ENCODE measurements at regions not wholly inside any gene's neighbourhood (a gene's known extent, or its start where the extent isn't known, plus 50 kb on each side); places are given as distances from the start of the nearest gene placed in this dataset.

DNA sequence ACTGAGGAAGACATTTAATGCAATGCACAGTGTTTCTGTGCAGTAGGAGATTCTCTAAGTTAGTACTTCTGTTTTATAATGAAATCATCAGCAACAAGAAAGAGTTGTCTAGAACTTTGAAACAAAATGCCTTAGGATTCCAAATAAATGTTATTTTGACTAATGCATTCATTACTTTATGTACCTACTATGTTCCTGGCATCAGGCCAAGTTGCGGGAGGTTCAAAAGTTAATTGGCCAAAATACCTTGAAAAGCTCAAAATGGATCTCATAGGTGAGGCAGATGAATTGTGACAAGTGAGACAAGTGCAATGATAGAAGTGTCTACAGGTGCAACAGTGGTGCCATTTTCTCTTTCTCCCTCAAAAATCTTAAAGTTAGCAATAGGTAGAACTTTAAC, 289.4 kb downstream of the TOX3 start:
- no peak overlapping the region for H3K27ac ChIP-seq (ENCODE audit: low read depth, low read length)
- POLR2A ChIA-PET: no interaction called here
- no peak for DNase-seq (ENCODE audit: low read depth, low spot score)
- no peaks in the 10 kb centered on the region for H3K27me3 ChIP-seq (ENCODE audit: control insufficient read depth, insufficient read depth, low read length)
- peaks cover 5% of the 10 kb centered on the region for H3K9me3 ChIP-seq (ENCODE audit: control insufficient read depth, insufficient read depth, low read length)
- no peak for TF ChIP-seq CTCF (IDR thresholded peaks at IDR 0.05; ENCODE audit: low read depth, low read length)
- CTCF ChIA-PET: no interaction called here
- no peak overlapping the region for H3K4me3 ChIP-seq (ENCODE audit: low read depth, low read length)

- no peak overlapping the region for H3K27ac ChIP-seq (ENCODE audit: low read depth, low read length)
- TF ChIP-seq CTCF (IDR thresholded peaks at IDR 0.05; ENCODE audit: low read depth, low read length): no peak
- ChIA-PET POLR2A (no interaction called here), CTCF (no interaction called here)
- no peak overlapping the region for H3K4me3 ChIP-seq (ENCODE audit: low read depth, low read length)
- no peak for DNase-seq (ENCODE audit: low read depth, low spot score)
- H3K27me3 ChIP-seq (ENCODE audit: control insufficient read depth, insufficient read depth, low read length): no peaks in the 10 kb centered on the region
- peaks cover 5% of the 10 kb centered on the region for H3K9me3 ChIP-seq (ENCODE audit: control insufficient read depth, insufficient read depth, low read length)
These were observed 290.4 kb downstream of the TOX3 start for GRCh38 chr16:52256310-52257078.

- Histone ChIP-seq H3K27me3 (ENCODE audit: control insufficient read depth, insufficient read depth, low read length) (no peaks in the 10 kb centered on the region), H3K4me3 (ENCODE audit: low read depth, low read length) (no peak overlapping the region), H3K27ac (ENCODE audit: low read depth, low read length) (no peak overlapping the region), H3K9me3 (ENCODE audit: control insufficient read depth, insufficient read depth, low read length) (no peaks in the 10 kb centered on the region; the same call in 1 of the 2 replicates)
- DNase-seq (ENCODE audit: low read depth, low spot score): no peak
- no peak for TF ChIP-seq CTCF (IDR thresholded peaks at IDR 0.05; ENCODE audit: low read depth, low read length)
- ChIA-PET CTCF (no interaction called here), POLR2A (no interaction called here)
These were observed 292.2 kb downstream of the TOX3 start for GRCh38 chr16:52254746-52255145.

DNA sequence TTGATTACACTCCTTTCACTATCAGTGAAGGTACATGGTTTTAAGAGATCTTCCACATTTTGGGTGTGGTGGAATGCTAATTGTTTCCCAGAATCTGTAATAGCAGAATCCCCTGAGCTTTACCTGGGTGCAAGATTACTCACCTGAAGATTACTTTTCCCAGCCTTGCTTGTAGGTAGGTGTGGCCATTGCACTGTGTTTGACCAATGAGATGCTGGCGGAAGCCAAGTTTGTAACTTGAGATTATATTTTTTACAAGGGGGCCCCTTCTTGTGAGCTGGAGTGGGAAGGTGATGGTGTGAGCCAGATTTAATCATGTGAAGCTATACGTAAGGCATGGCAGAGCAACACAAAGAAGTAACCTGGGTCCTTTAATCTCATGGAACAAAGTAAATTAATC, 294.3 kb downstream of the TOX3 start:
- no peak overlapping the region for H3K4me3 ChIP-seq (ENCODE audit: low read depth, low read length)
- H3K27ac ChIP-seq (ENCODE audit: low read depth, low read length): no peak overlapping the region
- CTCF ChIA-PET: no interaction called here
- TF ChIP-seq CTCF (IDR thresholded peaks at IDR 0.05; ENCODE audit: low read depth, low read length): no peak
- H3K9me3 ChIP-seq (ENCODE audit: control insufficient read depth, insufficient read depth, low read length): no peaks in the 10 kb centered on the region
- DNase-seq (ENCODE audit: low read depth, low spot score): no peak
- no peaks in the 10 kb centered on the region for H3K27me3 ChIP-seq (ENCODE audit: control insufficient read depth, insufficient read depth, low read length)
- POLR2A ChIA-PET: no interaction called here

- no peak for DNase-seq (ENCODE audit: low read depth, low spot score)
- Histone ChIP-seq H3K27ac (ENCODE audit: low read depth, low read length) (no peak overlapping the region), H3K9me3 (ENCODE audit: control insufficient read depth, insufficient read depth, low read length) (no peaks in the 10 kb centered on the region; the same call in 1 of the 2 replicates), H3K4me3 (ENCODE audit: low read depth, low read length) (no peak overlapping the region), H3K27me3 (ENCODE audit: control insufficient read depth, insufficient read depth, low read length) (no peaks in the 10 kb centered on the region)
- ChIA-PET CTCF (no interaction called here), POLR2A (no interaction called here)
- no peak for TF ChIP-seq CTCF (IDR thresholded peaks at IDR 0.05; ENCODE audit: low read depth, low read length)
These were observed 295.4 kb downstream of the TOX3 start for GRCh38 chr16:52251495-52251894.
